ENCODE measurements at regions not wholly inside any gene's neighbourhood (a gene's known extent, or its start where the extent isn't known, plus 50 kb on each side); places are given as distances from the start of the nearest gene placed in this dataset.

DNA sequence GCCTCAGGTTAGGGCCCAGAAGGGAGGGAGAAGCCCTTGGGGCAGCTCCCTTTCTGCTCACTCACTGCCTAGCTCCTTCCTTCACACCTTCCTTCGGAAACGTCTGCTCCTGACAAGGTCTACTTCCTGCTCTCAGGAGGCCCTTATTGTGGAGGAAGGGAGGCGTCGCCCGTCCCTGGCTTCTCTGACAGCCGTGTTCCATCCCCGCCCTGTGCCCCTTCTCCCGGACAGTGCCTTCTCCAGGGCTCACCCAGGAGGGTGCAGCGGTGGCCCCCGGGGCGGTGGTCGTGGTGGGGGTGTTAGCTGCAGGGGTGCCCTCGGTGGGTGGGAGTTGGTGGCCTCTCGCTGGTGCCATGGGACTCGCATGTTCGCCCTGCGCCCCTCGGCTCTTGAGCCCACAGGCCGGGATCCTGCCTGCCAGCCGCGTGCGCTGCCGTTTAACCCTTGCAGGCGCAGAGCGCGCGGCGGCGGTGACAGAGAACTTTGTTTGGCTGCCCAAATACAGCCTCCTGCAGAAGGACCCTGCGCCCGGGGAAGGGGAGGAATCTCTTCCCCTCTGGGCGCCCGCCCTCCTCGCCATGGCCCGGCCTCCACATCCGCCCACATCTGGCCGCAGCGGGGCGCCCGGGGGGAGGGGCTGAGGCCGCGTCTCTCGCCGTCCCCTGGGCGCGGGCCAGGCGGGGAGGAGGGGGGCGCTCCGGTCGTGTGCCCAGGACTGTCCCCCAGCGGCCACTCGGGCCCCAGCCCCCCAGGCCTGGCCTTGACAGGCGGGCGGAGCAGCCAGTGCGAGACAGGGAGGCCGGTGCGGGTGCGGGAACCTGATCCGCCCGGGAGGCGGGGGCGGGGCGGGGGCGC lies 231.9 kb downstream of the SEC14L1 start:
- POLR2A ChIA-PET (ENCODE audit: low non-redundant PET): no interaction called here
- TF ChIP-seq, protein P1, sequence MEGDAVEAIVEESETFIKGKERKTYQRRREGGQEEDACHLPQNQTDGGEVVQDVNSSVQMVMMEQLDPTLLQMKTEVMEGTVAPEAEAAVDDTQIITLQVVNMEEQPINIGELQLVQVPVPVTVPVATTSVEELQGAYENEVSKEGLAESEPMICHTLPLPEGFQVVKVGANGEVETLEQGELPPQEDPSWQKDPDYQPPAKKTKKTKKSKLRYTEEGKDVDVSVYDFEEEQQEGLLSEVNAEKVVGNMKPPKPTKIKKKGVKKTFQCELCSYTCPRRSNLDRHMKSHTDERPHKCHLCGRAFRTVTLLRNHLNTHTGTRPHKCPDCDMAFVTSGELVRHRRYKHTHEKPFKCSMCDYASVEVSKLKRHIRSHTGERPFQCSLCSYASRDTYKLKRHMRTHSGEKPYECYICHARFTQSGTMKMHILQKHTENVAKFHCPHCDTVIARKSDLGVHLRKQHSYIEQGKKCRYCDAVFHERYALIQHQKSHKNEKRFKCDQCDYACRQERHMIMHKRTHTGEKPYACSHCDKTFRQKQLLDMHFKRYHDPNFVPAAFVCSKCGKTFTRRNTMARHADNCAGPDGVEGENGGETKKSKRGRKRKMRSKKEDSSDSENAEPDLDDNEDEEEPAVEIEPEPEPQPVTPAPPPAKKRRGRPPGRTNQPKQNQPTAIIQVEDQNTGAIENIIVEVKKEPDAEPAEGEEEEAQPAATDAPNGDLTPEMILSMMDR (conservative IDR thresholded peaks at IDR 0.05; ENCODE audit: low read depth): no peak
- H3K27ac ChIP-seq: peak overlapping the region; percentile 73
- CTCF ChIA-PET: no interaction called here
- no peak for DNase-seq (ENCODE audit: low spot score)

GRCh38 chr17:77373299-77374169 lies 232.8 kb downstream of the SEC14L1 start:
- TF ChIP-seq, protein P1 (conservative IDR thresholded peaks at IDR 0.05; ENCODE audit: low read depth): no peak
- POLR2A ChIA-PET (ENCODE audit: low non-redundant PET): no interaction called here
- CTCF ChIA-PET: no interaction called here
- DNase-seq (ENCODE audit: low spot score): no peak
- peak overlapping the region; percentile 73 for H3K27ac ChIP-seq

- CTCF ChIA-PET: no interaction called here
- H3K27ac ChIP-seq: peak overlapping the region; percentile 73
- no peak for DNase-seq (ENCODE audit: low spot score)
- TF ChIP-seq, protein P1 (conservative IDR thresholded peaks at IDR 0.05; ENCODE audit: low read depth): no peak
- POLR2A ChIA-PET (ENCODE audit: low non-redundant PET): no interaction called here
Observed at GRCh38 chr17:77374170-77374936, 233.6 kb downstream of the SEC14L1 start.

DNA sequence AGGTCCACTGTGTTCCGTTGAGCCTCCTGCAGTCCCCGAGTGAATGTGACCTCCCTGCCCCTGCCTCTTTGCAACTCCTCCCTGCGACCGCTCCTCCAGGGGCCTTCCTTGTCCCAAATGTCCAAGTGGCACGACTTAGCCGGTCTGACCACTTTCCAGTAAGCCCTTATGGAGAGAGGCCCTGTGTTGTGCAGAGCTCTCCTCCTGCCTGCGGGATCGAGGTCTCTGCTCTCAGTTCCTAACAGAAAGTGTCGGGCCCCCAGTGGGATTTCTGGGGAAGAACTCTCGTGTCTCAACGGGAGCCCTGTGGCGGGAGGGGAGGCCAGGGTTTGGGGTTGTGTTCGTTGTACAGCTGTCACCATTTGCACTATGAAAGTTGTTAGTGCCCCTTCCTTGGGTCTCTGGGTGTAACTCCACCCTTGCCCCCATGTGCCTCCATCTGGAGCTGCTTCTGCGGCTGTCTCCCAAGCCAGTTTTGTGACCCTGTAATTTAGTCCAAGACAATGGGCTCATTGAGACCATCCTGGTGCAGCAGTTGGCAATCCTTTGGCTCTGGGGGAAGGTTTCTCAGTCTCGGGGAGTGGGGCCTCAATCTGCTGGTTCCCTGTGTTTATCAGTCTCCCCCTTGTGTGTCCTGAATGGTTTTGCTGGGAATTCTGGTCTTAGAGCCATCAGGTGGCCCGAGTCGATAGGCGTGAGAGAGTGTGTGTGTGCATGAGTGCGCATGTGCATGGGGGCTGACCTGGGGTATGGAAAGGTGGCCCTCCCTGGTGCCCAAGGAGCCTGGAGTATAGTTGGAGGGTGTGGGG lies 234.5 kb downstream of the SEC14L1 start:
- ChIA-PET CTCF (no interaction called here), POLR2A (ENCODE audit: low non-redundant PET) (no interaction called here)
- H3K27ac ChIP-seq: peak overlapping the region; percentile 73
- TF ChIP-seq, protein P1 (conservative IDR thresholded peaks at IDR 0.05; ENCODE audit: low read depth): no peak
- no peak for DNase-seq (ENCODE audit: low spot score)

DNA sequence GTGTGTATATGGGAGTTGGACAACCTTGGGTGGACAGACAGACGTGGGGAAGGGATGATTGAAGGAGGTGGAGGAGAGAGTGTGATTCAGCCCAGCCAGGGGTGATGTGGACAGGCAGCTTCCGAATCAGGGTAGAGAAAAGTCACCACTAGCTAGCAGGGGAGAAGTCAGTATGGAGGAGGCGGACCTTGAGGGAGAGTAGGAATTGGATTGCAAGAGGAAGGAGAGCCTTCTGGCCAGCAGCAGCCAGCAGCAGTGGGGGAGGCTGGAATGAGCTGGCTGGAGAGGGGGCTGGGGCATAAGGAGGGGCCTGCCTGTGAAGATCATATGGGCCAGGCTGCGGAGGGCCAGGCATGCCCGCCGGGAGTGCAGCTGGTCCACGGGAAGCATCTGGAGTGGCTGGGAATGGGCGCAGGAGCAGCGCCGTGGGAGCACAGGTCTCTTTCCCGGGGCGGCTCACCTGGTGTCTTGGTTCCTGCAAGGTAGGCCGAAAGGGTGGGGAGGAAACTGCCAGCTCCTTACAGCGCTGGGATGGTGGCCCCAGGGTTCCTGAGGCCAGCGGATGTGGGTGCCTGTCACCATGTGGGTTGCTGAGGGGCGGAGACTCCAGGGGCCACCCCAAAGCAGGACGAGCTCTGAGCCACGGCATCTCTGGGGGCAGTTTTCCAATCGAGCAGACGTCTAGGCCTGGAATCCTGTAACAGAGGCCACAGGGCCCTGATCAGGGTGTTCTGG lies 235.3 kb downstream of the SEC14L1 start:
- POLR2A ChIA-PET (ENCODE audit: low non-redundant PET): no interaction called here
- DNase-seq (ENCODE audit: low spot score): no peak
- H3K27ac ChIP-seq: peak overlapping the region; percentile 73
- CTCF ChIA-PET: interaction anchor here (0.6 kb wide), 1 partner anchor 1490 kb away, joined by 3 read pairs; no protein-coding TSS in a partner anchor
- TF ChIP-seq, protein P1 (conservative IDR thresholded peaks at IDR 0.05; ENCODE audit: low read depth): no peak
